Gastrocnemius medialis (tissue), 4 donors: ENCODE measurements at regions not wholly inside any gene's neighbourhood (a gene's known extent, or its start where the extent isn't known, plus 50 kb on each side); places are given as distances from the start of the nearest gene placed in this dataset.

Source experiments
- ATAC-seq, 2 donors: fragments of 150-250 bp; one replicate each; pipeline ENCODE4 v1.9.1; 2016
- DNase-seq, 2 donors: peaks; one replicate each; pipeline ENCODE4 v3.0.0-alpha.2; 2019
- H3K27ac ChIP-seq, 4 donors: fragments of 200-600 bp; sonication (generic); 1 replicate in 1 of 4; 2 replicates in 3 of 4; pipeline ENCODE4 v1.5.1; 2016 to 2018; ENCODE audit warnings: mild to moderate bottlenecking in 2 of 4, moderate library complexity in 1 of 4
- H3K27me3 ChIP-seq, 3 donors: fragments of 200-600 bp; sonication (generic) in 2 of 3; 1 replicate in 1 of 3; 2 replicates in 2 of 3; pipeline versions ENCODE4 v1.5.1 to v1.6.0; 2016 to 2019; ENCODE audit warnings: mild to moderate bottlenecking in 1 of 3, moderate library complexity in 1 of 3
- H3K36me3 ChIP-seq, 2 donors: fragments of 200-600 bp; sonication (generic) in 1 of 2; one replicate each; pipeline ENCODE4 v1.5.1; 2017 to 2018
- H3K4me1 ChIP-seq, 2 donors: fragments of 200-600 bp; sonication (generic) in 1 of 2; one replicate each; pipeline ENCODE4 v1.5.1; 2016 to 2017; ENCODE audit warnings: mild to moderate bottlenecking in 2 of 2
- H3K4me3 ChIP-seq, 4 donors: fragments of 200-600 bp; sonication (generic) in 3 of 4; 1 replicate in 1 of 4; 2 replicates in 3 of 4; pipeline ENCODE4 v1.5.1; 2016 to 2019; ENCODE audit warnings: mild to moderate bottlenecking in 2 of 4
- H3K9me3 ChIP-seq, 3 donors: fragments of 200-600 bp; sonication (generic) in 2 of 3; 1 replicate in 1 of 3; 2 replicates in 2 of 3; pipeline ENCODE4 v1.5.1; 2016 to 2019
- CTCF ChIP-seq, 5 experiments: fragments of 450-650 bp in 3 of 5; fragments of 200-600 bp in 2 of 5; sonication (generic) in 2 of 5; IDR thresholded peaks in 4 of 5; conservative IDR thresholded peaks in 1 of 5; 1 replicate in 4 of 5; 2 replicates in 1 of 5; pipeline ENCODE4 v1.5.1; 2016 to 2019; ENCODE audit warnings: antibody characterized with exemption in 5 of 5, mild to moderate bottlenecking in 3 of 5, moderate library complexity in 3 of 5
- POLR2A ChIP-seq, 2 donors: fragments of 450-650 bp; IDR thresholded peaks; one replicate each; pipeline ENCODE4 v1.6.1; 2017; ENCODE audit warnings: antibody characterized with exemption in 2 of 2, mild to moderate bottlenecking in 2 of 2, moderate library complexity in 2 of 2
- in situ Hi-C, 4 donors: fragments of 200-750 bp; cut with MboI; loops; one replicate each; pipeline versions ENCODE4 v1.15.0 to v1.8.0; 2017; ENCODE audit warnings: low sequenced_read_pairs in 4 of 4
- intact Hi-C: fragments of 100-400 bp; cut with DNase I; formaldehyde crosslinking; loops from one replicate; pipeline ENCODE4 v1.15.1; 2023; ENCODE audit warnings: low total_unique reads

DNA sequence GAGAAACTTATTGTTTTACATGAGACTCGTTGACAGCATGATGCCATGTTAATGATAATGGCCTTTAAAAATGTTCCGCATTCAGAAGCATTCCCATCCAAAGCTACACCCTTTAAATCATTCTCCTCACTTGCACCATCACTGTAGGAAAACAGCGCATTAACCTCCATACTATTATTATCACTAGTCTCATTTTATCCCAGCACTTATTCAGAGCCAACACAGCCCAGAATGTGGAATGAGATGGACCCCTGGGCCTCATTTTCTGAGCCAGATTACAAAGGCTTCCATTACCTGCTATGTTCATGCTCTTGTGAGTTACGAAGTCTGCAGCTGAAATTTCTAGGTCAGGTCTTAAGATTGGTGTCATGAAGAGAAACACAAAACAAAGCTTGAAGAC is 159.4 kb downstream of the HS3ST3A1 start:
- intact Hi-C loops, result loop anchor here (10.0 kb wide), 1 partner anchor 58 kb away; no protein-coding TSS in a partner anchor
- no peaks in the 10 kb centered on the region for H3K9me3 ChIP-seq
- H3K27ac ChIP-seq, result no peak overlapping the region

GRCh38 chr17:13441873-13442272 is 159.9 kb downstream of the HS3ST3A1 start:
- no peak overlapping the region for H3K27ac ChIP-seq
- ATAC-seq, result no peak
- no peaks in the 10 kb centered on the region for H3K36me3 ChIP-seq
- intact Hi-C loops, result loop anchor here (10.0 kb wide), 1 partner anchor 57 kb away; no protein-coding TSS in a partner anchor
- H3K27me3 ChIP-seq, result no peaks in the 10 kb centered on the region
- in situ Hi-C loops, result no loop called here
- no peaks in the 10 kb centered on the region for H3K9me3 ChIP-seq
- no peaks in the 10 kb centered on the region for H3K4me1 ChIP-seq
- H3K4me3 ChIP-seq, result no peak overlapping the region
- no peak for DNase-seq
- no peak for TF ChIP-seq CTCF (IDR thresholded peaks at IDR 0.05 in 4 of 5, conservative IDR thresholded peaks at IDR 0.05 in 1 of 5)
- TF ChIP-seq POLR2A (IDR thresholded peaks at IDR 0.05), result no peak

More for the DNA sequence above, 159.4 kb downstream of the HS3ST3A1 start:
- TF ChIP-seq CTCF (IDR thresholded peaks at IDR 0.05 in 4 of 5, conservative IDR thresholded peaks at IDR 0.05 in 1 of 5) (no peak), POLR2A (IDR thresholded peaks at IDR 0.05) (no peak)
- no peak for DNase-seq
- no peak overlapping the region for H3K4me3 ChIP-seq
- H3K36me3 ChIP-seq, result no peaks in the 10 kb centered on the region
- no peak for ATAC-seq
- H3K4me1 ChIP-seq, result no peaks in the 10 kb centered on the region
- no peaks in the 10 kb centered on the region for H3K27me3 ChIP-seq
- in situ Hi-C loops, result no loop called here

GRCh38 chr17:13437966-13438779 is 163.6 kb downstream of the HS3ST3A1 start:
- Histone ChIP-seq H3K9me3 (peaks cover 0 to 5% (median 0%) of the 10 kb centered on the region in 3 donors), H3K4me3 (no peak overlapping the region), H3K27me3 (no peaks in the 10 kb centered on the region), H3K36me3 (no peaks in the 10 kb centered on the region), H3K4me1 (no peaks in the 10 kb centered on the region), H3K27ac (no peak overlapping the region)
- ATAC-seq (no peak), DNase-seq (no peak)
- in situ Hi-C loops (no loop called here), intact Hi-C loops (no loop called here)
- no peak for TF ChIP-seq POLR2A (IDR thresholded peaks at IDR 0.05)

GRCh38 chr17:13435230-13435629 is 166.5 kb downstream of the HS3ST3A1 start:
- TF ChIP-seq POLR2A (IDR thresholded peaks at IDR 0.05) (no peak), CTCF (IDR thresholded peaks at IDR 0.05 in 4 of 5, conservative IDR thresholded peaks at IDR 0.05 in 1 of 5) (no peak)
- Histone ChIP-seq H3K36me3 (no peaks in the 10 kb centered on the region), H3K9me3 (peaks cover 0 to 5% (median 0%) of the 10 kb centered on the region in 3 donors), H3K4me3 (no peak overlapping the region), H3K27me3 (no peaks in the 10 kb centered on the region), H3K27ac (no peak overlapping the region), H3K4me1 (no peaks in the 10 kb centered on the region)
- ATAC-seq (no peak), DNase-seq (no peak)
- intact Hi-C loops, result no loop called here
- in situ Hi-C loops, result no loop called here

GRCh38 chr17:13429201-13429600 is 172.5 kb downstream of the HS3ST3A1 start:
- in situ Hi-C loops, result no loop called here
- intact Hi-C loops, result no loop called here

More at GRCh38 chr17:13429201-13429600, 172.5 kb downstream of the HS3ST3A1 start:
- TF ChIP-seq POLR2A (IDR thresholded peaks at IDR 0.05) (no peak), CTCF (IDR thresholded peaks at IDR 0.05 in 4 of 5, conservative IDR thresholded peaks at IDR 0.05 in 1 of 5) (no peak)
- Histone ChIP-seq H3K27ac (no peak overlapping the region), H3K36me3 (no peaks in the 10 kb centered on the region), H3K9me3 (peaks cover 0 to 2% (median 0%) of the 10 kb centered on the region in 3 donors), H3K27me3 (no peaks in the 10 kb centered on the region), H3K4me3 (no peak overlapping the region), H3K4me1 (no peaks in the 10 kb centered on the region)
- no peak for ATAC-seq
- DNase-seq, result no peak
